NCI-H510A treated with DMSO at 0.1 percent for 48 hours (cell line): ENCODE measurements at regions not wholly inside any gene's neighbourhood (a gene's known extent, or its start where the extent isn't known, plus 50 kb on each side); places are given as distances from the start of the nearest gene placed in this dataset.
"Not testable (repeated sequence)": the region's sequence is repeated elsewhere in the genome, so short reads cannot be mapped to it uniquely, and the experiment has no call there.

ENCODE experiments used
- DNase-seq: peaks from one replicate; lab custom pipeline; 2025; lab: John Stamatoyannopoulos, UW

DNA sequence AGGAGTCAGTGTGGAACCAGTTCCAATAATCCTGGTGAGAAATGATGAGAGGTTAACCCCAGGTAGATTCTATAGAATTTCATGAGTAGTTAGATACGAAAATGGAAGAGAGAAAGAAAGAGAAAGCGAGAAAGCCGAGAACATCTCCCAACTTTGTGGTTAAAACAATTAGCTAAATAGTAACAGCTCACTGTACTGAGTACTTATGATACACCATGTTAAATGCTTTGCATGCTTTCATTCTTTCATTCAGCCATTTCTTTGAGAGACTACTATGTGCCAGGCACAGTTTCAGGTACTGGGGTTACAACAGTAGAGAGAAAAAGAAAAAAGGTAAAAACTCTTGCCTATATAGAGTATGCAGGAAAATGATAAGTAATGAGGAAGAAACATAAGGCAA is 109.7 kb upstream of the SYT6 start:
- DNase-seq: no peak

DNA sequence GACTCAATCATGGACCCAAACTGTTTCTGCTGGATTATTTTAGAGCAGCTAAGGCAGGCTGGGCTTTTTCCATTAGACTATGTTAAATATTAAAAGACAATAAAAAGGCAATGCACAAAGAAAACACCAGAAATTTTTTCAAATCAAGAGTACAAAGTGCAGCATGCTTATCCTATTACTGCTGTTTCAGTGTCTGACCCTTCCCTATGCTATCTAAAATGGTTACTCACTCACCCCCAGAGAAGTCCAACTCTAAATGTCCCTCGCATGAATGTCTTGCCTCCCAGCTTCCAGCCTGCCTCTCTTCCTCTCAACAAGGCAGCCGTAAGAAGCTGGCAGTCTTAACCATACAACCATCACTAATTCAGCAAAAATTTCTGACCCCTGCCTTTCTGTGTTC is 108.7 kb upstream of the SYT6 start:
- DNase-seq: no peak

DNA sequence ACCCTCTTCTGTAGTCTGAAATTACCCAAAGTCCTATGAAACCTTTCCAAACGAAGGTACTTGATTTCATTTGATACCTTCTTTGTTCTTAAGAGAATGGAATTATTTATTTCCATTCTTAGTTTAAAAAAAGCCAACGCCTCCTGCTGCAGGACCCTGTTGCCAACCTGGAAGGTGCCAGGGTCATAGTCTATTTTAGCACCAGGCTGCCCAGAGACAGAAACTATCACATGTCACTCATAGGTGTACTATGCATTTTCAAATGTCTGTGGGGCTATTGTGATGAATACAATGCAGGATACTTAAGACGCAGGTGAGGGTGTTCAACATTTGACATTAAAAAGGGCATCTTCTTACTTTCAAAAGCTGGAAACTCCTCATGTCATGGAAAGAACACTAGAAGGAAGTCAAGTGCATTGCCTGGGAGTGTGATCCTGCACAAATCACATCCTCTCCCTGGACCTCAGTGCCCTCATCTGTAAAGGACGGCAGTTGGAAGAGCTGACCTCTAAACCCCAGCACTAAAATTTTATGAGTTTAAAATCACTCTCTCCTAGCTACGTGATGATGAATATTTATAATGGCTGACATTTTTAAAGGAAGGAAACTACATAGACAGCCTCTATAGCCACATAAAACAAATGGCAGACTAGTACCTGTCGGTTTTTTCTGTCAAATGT is 107.3 kb upstream of the SYT6 start:
- DNase-seq: no peak

DNA sequence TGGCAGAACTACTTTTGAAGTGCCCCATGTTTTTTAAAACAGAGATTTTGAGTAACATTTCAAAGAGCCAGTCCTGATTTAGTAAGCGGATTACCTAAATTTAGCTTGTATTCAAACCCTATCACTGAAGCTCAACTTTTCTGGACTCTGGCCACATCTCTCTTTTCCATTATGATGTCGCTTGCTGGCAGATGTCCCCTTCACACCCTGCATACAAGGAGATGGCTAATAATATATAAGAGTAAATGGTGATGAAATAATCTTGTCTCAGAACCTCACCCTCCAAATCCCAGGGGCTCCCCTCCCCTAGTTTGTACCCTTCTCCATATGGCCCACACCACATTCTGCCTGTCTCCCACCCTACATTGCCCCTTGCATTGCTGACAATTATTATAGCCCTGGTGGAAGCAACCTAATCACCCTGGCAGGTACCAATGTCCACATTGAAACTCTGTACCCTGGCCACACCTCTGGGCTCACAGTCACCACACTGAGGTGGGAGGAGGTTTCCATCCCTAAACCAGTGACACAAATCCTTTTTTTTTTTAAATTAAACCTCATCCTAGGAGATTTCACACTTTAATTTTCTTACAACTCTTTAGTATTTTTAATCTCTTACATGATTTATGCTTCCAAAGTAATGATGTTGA is 106.0 kb upstream of the SYT6 start:
- DNase-seq: no peak

DNA sequence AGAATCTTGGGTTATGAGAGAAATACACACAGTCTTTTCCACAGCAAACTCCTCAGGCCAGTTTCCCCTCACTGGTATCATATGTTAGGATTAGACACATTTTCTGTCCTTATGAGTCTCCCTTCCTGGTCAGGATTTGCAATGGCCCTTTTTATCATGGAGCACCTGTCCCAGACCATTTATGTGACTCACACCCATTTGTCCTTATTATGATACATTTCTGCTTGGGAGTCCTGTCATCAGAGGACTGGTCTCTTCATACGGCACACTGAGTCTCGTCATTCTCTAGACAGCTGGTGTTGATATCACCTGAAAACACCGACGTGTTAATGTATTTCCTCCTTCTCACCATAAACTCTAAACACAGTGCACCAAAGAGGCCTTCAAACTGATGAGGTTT is 105.0 kb upstream of the SYT6 start:
- no peak for DNase-seq

DNA sequence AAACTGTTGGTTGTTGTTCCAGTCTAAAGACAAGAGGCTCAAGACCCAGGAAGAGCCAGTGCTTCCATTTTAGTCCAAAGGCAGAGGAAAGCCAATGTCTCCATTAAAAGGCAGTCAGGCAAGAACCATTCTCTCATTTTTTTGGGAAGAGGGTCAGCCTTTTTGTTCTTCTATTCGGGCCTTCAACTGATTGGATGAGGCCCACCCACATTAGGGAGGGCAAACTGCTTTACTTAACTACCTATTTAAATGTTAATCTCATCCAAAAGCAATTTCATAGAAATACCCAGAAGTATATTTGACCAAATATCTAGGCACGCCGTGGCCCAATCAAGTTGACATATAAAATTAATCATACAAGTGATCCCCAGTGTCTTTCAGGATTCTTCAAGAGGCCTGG is 104.4 kb upstream of the SYT6 start:
- no peak for DNase-seq

DNA sequence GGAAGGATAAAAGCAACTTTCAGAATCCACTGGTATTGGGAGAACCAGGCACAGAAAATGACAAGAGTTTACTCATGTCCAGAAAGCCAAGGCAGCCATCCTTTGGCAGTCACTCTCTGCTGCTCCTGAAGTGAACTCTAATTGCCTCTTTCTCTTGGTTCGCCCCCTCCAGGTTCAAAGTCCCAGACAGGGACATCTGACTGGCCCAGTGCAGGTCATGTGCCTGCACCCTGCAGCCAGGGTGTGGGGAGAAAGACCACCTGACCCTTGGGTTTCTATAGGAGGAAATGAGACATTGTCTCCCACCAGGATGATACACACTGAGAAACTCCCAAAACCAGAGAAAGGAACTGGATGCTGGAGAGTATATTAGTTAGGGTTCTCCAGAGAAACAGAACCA is 103.9 kb upstream of the SYT6 start:
- no peak for DNase-seq

DNA sequence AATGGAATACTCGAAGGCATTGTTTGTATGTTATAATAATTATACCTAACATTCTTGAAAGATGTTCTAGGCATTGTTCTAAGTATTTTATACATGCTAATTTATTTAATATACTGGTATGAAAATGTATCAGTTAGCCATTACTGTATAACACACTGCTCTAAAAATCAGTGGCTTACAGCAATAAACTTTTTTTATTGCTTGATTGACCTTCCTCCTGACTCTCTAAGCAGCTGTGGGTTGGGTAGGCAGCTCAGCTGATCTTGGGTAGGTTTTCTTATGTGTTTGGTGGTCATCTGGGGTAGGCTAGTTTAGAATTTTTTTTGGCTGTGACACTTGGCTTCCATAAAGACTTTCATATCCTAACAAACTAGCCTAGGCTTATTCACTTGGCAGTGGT is 100.2 kb upstream of the SYT6 start:
- no peak for DNase-seq

DNA sequence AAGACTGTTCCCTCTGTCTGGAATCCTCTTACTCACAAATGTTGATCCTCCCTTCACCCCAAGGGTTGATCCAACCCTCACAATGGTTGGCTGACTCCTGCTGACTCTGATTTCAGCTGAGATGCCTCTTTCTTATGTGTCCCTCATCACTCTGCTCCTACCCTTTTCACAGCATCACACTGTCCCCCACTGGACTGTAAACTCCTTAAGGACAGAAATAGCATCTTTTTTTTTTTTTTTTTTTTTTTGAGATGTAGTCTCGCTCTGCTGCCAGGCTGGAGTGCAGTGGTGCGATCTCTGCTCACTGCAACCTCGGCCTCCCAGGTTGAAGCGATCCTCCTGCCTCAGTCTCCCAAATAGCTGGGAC is 97.9 kb upstream of the SYT6 start:
- no peak for DNase-seq

DNA sequence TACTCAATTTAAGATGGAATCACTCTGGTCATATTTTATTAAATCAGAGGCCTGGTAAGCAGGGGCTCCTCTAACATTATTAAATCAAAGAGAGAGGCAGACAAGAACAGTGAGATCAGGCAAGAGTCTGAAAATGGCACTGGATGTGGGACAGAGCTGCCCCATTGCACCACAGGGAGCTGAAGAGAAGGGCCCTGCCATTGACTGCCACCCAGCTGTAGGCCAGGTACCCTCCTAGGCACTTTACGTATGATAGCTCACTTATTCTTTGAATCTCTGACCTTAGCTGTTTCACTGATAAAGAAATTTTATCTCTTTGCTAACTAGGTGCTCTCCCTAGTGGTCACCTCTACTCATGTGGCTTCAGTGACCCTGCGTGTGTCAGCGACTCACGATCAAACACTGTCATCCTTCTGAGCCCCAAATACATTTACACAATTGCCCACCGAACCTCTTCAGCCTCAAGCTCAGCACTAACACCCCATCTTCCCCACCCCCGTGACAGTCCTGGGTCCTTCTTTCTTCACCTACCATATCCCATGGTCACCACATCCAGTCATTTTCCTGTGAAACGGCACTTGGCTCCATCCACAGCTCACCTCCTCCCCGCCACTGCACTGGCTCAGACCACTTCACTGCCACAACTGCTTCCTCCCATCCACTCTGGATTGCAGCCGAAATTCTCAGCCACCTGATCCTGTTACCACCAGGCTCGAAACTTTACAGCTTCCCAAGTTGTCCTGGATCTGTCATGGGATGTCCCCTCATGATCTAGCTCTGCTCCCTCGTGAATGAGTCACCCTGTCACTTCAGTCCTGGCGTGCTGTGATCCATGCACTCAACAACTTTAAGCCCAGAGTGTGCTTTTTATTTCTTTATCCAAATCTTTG is 97.3 kb upstream of the SYT6 start:
- no peak for DNase-seq

DNA sequence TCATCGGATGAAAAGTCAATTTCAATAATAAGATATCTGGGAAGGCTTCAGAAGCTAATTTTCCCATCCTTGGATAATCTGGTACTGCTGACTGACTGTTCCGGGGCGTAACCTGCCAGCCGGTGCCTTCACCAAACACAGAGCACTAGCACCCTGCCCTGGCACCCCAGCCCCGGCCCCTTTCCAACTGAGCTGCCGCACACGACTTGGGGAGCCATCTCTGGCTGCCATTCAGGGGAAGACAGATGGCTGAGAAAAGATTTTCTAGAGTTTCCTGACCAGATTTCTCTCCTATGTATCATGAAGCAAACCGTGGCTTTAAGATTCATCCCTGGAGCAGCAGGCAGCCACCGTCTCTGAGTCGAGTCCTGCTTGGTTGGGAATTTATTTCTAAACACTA is 96.0 kb upstream of the SYT6 start:
- DNase-seq: no peak

DNA sequence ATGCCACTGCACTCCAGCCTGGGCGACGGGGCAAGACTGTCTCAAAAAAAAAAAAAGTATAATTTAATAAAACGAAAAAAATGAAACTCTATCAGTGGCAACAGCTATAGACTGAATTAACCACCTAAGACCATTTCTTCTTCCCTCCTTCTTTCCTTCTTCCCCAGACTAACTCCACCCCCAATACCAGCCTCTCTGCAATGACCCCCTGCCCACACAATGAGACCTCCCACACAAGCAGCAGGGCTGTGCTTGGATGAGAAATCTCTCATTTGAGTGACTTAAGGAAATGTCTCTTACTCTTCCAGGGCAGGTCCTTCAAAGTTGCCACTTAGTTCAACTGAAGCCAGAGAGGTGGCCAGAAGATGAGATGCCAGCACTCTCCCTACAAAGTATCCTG is 94.5 kb upstream of the SYT6 start:
- no peak for DNase-seq

DNA sequence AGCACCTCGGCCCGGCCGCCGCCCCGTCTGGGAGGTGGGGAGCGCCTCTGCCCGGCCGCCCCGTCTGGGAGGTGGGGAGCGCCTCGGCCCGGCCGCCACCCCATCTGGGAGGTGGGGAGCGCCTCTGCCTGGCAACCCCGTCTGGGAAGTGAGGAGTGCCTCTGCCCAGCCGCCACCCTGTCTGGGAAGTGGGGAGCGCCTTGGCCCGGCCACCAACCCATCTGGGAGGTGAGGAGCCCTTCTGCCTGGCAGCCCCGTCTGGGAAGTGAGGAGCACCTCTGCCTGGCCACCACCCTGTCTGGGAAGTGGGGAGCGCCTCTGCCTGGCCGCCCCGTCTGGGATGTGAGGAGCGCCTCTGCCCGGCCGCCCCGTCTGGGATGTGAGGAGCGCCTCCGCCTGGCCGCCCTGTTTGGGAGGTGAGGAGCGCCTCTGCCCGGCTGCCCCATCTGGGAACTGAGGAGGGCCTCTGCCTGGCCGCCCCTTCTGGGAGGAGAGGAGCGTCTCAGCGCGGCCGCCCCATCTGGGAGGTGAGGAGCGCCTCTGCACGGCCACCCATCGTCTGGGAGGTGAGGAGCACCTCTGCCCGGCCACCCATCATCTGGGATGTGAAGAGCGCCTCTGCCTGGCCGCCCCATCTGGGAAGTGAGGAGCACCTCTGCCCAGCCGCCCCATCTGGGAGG is 89.0 kb upstream of the SYT6 start:
- not testable (repeated sequence) for DNase-seq

DNA sequence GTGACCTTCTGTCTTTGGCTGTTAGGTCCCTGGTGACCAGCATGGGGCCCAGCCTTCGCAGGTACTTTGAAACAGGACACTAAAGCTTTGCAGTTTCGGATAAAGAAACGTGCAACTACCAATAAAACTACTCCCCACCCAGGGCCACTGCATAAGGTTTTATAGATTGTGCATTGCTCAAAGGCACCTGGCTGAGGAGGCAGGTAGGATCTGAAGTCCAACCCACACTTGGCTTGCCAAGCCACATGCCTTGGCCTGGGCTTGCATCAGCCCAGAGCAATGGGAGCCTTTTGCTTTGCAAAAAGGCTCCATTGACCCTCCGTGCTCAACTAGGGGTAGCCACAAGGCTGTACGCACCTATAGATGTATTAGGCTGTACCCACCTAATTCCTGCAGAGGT is 84.4 kb upstream of the SYT6 start:
- DNase-seq: no peak

DNA sequence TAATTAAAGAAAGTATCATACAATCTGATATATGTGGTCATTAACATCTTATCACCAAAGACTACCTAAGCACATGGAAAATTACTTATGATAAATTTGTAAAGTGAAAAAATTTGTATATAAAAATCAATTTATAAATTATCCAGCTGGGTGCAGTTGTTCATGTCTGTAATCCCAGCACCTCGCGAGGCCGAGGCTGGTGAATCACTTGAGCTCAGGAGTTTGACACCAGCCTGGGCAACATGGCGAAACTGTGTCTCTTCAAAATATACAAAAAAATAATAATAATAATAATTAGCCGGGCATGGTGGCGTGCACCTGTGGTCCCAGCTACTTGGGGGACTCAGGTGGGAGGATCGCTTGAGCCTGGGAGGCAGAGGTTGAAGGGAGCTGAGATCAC is 82.8 kb upstream of the SYT6 start:
- no peak for DNase-seq

DNA sequence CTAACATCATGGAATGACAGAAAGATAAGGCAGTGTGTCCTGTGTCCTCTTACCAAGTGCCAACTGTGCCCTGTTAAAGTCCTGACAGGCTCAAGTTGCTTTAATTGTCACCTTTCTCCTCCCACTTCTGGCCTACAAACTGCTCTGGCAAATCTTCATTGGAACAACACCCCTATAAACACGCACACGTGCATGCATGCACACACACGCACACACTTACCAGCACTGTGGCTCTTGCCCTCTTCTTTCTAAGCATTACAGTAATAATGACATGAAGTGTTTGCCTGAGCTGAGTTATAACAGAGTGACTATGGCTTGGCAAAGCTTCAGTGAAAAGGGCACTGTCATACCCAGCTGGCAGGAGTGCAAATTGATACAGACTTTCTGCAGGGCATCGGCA is 82.3 kb upstream of the SYT6 start:
- DNase-seq: peak; percentile 54

DNA sequence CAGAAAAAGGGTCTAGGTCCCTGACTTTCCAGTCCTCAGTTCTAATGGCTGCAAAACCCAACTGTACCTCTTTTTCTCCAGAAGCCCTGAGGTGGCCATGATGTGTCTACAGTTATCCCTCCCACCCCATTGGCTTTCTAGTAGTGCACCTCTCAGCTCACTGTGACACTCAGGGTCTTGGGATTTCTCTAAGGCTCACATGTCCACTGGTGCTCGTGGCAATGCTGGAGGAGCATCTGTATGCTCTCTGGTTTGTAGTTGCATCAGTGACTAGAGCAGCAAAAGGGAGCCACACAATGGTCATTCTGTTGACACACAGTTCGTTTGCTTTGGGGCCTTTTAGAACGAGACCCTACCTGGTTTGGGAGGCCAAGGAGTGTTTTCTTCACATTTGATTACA is 81.6 kb upstream of the SYT6 start:
- no peak for DNase-seq

DNA sequence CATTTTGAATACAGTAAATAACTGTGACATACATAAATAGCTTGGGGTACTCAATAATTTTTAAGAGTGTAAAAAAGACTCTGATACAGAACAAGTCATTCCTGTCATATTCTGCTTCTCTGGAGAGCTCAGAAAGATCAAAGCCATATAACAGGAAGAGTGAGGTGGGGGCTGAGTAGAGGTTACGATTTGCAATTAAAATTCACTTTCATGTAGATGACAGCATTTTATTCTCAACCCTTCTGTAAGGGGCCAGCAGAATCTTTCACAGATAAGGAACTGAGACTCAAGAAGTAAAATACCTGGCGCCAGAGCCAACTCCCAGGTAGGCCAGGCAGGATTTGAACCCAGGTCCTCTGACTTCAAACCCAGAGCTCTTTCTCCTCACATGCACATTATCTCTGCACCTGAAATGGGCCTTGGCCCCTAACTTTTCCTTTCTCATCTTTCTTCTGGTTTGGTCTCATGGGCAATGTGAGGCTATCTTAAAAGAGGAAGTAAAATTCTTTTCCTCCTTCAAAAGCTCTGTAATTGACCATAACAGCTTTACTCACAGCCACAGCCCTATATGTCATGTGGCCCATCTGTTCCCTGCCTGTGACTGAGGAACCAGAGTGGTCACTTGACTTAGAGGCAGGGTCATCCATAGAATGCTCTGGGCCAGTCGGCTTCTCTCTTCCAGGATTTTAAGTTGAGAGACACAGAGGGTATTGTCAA is 80.9 kb upstream of the SYT6 start:
- DNase-seq: no peak

DNA sequence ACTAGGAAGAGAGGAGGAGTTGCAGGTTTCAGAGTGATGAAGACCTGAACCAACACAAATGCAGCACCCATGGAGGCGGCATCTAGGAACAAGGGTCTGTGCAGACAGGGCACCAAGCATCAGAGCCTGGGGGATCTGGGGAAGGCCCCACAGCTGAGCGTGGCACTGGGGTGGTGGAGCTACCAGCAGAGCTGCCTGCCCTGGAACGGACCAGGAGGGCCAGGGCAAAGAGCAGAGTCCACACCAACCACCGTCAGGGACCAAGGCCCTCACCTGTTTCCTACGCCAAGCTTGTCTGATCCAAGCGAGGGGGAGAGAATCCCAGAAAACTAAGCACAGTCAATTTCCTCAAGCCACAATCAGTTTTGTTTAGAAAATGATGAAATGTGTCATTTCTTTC is 79.0 kb upstream of the SYT6 start:
- no peak for DNase-seq

DNA sequence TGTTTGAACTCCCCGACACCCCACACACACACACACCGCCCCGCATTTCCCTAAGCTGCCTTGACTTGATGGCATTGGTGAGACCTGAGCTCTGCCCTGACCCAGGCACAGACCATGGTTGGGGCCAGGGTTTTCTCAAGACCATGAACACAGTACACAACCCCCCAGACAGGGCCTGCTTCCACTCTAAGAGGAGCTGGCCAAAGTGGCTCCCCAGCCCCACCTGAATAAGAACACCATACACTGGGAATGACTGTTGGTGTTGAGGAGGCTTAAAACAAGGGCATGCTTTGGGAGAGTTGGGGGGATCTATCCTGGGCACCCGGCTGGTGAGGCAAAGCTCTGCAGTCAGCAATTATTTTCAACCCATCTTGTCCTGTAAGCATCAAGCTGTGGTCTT is 77.6 kb upstream of the SYT6 start:
- DNase-seq: no peak

DNA sequence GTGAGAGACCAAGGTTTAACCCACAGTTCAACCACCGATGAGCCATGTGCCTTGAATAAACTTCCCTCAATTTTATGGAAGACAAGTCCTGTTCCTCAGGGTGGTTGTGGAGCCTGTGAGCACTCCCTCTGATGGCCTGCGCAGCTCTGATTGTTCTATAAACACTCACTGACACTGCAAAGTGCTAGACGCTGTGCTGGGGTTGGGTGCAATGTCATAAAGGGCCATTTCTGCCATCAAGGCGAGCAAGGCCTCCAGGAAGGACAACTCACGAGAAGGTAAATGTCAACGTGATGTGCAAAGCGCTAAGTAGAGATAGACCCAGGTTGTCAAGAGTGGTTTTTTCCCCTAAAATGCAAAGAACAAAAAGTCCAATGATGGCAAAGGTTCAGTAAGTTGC is 75.7 kb upstream of the SYT6 start:
- no peak for DNase-seq

DNA sequence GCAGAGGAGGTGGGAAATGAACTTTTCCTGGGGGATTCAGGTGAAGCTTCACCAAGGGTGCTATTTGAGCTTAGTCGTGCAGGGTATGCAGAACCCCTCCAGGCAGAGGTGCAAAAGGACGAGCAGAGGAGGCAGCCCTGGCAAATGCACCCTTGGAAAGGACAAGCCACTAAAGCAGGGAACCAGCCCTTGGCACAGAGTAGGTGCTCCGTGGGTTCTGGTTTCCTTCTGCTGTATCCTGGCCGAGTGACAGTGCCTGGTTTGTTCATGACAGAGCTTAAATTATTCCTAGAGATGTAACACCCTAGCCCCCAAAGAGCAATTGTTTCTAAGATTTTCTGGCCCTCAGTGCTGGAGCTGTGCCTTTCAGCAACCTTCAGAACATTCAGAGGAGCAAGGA is 73.4 kb upstream of the SYT6 start:
- no peak for DNase-seq
